Mesendoderm (in vitro differentiated cells): ENCODE measurements at regions not wholly inside any gene's neighbourhood (a gene's known extent, or its start where the extent isn't known, plus 50 kb on each side); places are given as distances from the start of the nearest gene placed in this dataset.
A peak's percentile ranks its signal among the peaks of the same experiment; 100 is the strongest.

ENCODE experiments used
- DNase-seq: peaks from one replicate; pipeline ENCODE4 v3.0.0; 2013
- H2AK5ac ChIP-seq: 2 replicates; pipeline ENCODE4 v1.6.1; 2013; ENCODE audit warnings: low read length, inconsistent platforms
- H2BK120ac ChIP-seq: 2 replicates; pipeline ENCODE4 v1.6.1; 2013; ENCODE audit warnings: low read depth, mild to moderate bottlenecking, low read length, moderate library complexity, mixed read lengths
- H2BK15ac ChIP-seq: replicated peaks from 2 replicates; pipeline ENCODE4 v1.6.1; 2013; ENCODE audit warnings: low read depth, mild to moderate bottlenecking, moderate library complexity
- H2BK5ac ChIP-seq: 2 replicates; pipeline ENCODE4 v1.6.1; 2013; ENCODE audit warnings: low read length, inconsistent platforms
- H3K18ac ChIP-seq: 2 replicates; pipeline ENCODE4 v1.6.1; 2013; ENCODE audit warnings: mild to moderate bottlenecking, low read length, mixed read lengths
- H3K23ac ChIP-seq: one replicate; pipeline ENCODE4 v1.6.1; 2013; ENCODE audit warnings: low read length
- H3K27ac ChIP-seq: 2 replicates; pipeline ENCODE4 v1.5.1; 2013; ENCODE audit warnings: low read depth, mild to moderate bottlenecking, inconsistent platforms, low read length, moderate library complexity
- H3K27me3 ChIP-seq: 2 replicates; pipeline ENCODE4 v1.6.1; 2013; ENCODE audit warnings: low read length, control low read depth, mild to moderate bottlenecking, inconsistent platforms; ENCODE audit not compliant: insufficient read depth, poor library complexity
- H3K36me3 ChIP-seq: 2 replicates; pipeline ENCODE4 v1.6.1; 2013; ENCODE audit warnings: low read length, inconsistent platforms; ENCODE audit not compliant: control insufficient read depth, insufficient read depth
- H3K4ac ChIP-seq: one replicate; pipeline ENCODE4 v1.6.1; 2013; ENCODE audit warnings: low read depth, mild to moderate bottlenecking, low read length, moderate library complexity
- H3K4me1 ChIP-seq: 2 replicates; pipeline ENCODE4 v1.6.1; 2013; ENCODE audit warnings: low read depth, low read length, inconsistent platforms; ENCODE audit not compliant: control insufficient read depth
- H3K4me2 ChIP-seq: 2 replicates; pipeline ENCODE4 v1.6.1; 2013; ENCODE audit warnings: low read length
- H3K4me3 ChIP-seq: 2 replicates; pipeline ENCODE4 v1.5.1; 2013; ENCODE audit warnings: mild to moderate bottlenecking, low read length
- H3K56ac ChIP-seq: one replicate; pipeline ENCODE4 v1.6.1; 2013; ENCODE audit warnings: low read length
- H3K79me1 ChIP-seq: 2 replicates; pipeline ENCODE4 v1.6.1; 2013; ENCODE audit warnings: low read length, inconsistent platforms
- H3K79me2 ChIP-seq: 2 replicates; pipeline ENCODE4 v1.6.1; 2013; ENCODE audit warnings: mild to moderate bottlenecking, low read length; ENCODE audit not compliant: control insufficient read depth, insufficient read depth
- H3K9ac ChIP-seq: 2 replicates; pipeline ENCODE4 v1.6.1; 2013; ENCODE audit warnings: low read length, inconsistent platforms
- H4K5ac ChIP-seq: one replicate; pipeline ENCODE4 v1.6.1; 2013; ENCODE audit warnings: low read length
- H4K8ac ChIP-seq: one replicate; pipeline ENCODE4 v1.6.1; 2013; ENCODE audit warnings: low read depth, mild to moderate bottlenecking, control low read depth, low read length, moderate library complexity
- WGBS: extraction: QIAGEN DNeasy Blood & Tissue Kit; methylation state at CpG from one replicate; pipeline ENCODE4 v1.1.7; 2013; ENCODE audit warnings: low lambda C conversion rate, missing lambda C conversion rate; ENCODE audit not compliant: insufficient coverage; ENCODE audit errors: extremely low coverage; 5-methylcytosine and 5-hydroxymethylcytosine counted together

DNA sequence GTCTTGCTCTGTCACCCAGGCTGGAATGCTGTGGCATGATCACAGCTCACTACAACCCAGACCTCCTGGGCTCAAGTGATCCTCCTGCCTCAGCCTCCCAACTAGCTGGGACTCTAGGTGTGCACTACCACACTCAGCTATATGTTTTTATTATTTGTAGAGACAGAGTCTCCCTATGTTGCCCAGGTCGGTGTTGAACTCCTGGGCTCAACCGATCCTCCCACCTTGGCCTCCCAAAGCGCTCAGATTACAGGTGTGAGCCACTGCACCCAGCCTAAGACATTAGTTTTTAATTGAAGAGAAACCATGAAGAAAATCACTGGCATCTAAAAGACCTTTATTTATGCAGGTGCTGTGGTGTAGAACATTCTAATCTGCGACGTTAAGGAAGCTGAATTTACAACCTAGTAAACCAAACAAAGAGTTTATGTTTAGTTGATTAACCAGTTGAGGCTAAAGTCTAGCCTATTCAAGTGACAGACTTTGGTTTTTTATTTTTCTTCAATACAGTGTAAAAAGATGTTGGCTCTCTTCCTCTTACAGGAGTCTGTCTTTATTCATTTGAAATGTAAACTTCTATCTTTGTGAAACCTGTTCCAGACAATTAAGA, 52.5 kb upstream of the NBL1 start:
- Histone ChIP-seq H3K4me2 (no peak overlapping the region), H2BK120ac (no peak overlapping the region), H3K23ac (no peak overlapping the region), H2AK5ac (no peak overlapping the region), H3K18ac (no peak overlapping the region), H3K27me3 (no peaks in the 10 kb centered on the region), H3K79me1 (no peaks in the 10 kb centered on the region), H3K56ac (no peak overlapping the region), H2BK15ac (no peak overlapping the region), H4K5ac (no peak overlapping the region), H3K4ac (no peak overlapping the region), H3K36me3 (no peaks in the 10 kb centered on the region), H3K79me2 (no peaks in the 10 kb centered on the region), H3K9ac (no peak overlapping the region), H4K8ac (no peak overlapping the region), H2BK5ac (no peak overlapping the region), H3K4me3 (no peak overlapping the region), H3K27ac (no peak overlapping the region), H3K4me1 (no peaks in the 10 kb centered on the region)
- no peak for DNase-seq
- no CpG with 5 or more reads among the region's 5 CpGs for WGBS

DNA sequence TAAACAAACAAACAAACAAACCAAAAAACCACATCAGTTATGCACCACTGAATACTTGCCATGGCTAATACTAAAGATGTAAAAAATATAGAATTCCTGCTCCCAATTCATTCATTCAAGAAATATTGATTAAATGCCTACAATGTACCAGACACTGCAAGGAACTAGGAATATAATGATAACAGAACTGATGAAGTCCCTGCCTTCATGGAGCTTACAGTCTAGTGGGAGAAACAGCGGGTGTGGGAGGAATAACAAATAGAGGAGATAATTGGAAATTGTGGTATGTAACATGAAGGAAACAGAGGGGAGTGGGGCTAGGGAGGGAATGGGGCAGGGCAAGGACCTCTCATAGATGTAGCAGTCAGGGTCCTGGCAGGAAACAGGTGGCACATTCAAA, 58.6 kb upstream of the NBL1 start:
- no peaks in the 10 kb centered on the region for H3K79me2 ChIP-seq
- no peak overlapping the region for H4K8ac ChIP-seq
- no peak overlapping the region for H3K4me2 ChIP-seq
- H3K27me3 ChIP-seq, result no peaks in the 10 kb centered on the region
- H3K36me3 ChIP-seq, result no peaks in the 10 kb centered on the region
- H2BK5ac ChIP-seq, result no peak overlapping the region
- no peak overlapping the region for H3K9ac ChIP-seq
- H2BK120ac ChIP-seq, result no peak overlapping the region
- H3K56ac ChIP-seq, result no peak overlapping the region
- no peaks in the 10 kb centered on the region for H3K4me1 ChIP-seq
- H2AK5ac ChIP-seq, result no peak overlapping the region
- no peak overlapping the region for H3K4ac ChIP-seq
- DNase-seq, result no peak
- no peak overlapping the region for H4K5ac ChIP-seq
- no peaks in the 10 kb centered on the region for H3K79me1 ChIP-seq
- no peak overlapping the region for H2BK15ac ChIP-seq
- no peak overlapping the region for H3K27ac ChIP-seq
- H3K18ac ChIP-seq, result no peak overlapping the region
- no peak overlapping the region for H3K4me3 ChIP-seq
- WGBS, result no CpG with 5 or more reads among the region's 1 CpG
- H3K23ac ChIP-seq, result no peak overlapping the region

DNA sequence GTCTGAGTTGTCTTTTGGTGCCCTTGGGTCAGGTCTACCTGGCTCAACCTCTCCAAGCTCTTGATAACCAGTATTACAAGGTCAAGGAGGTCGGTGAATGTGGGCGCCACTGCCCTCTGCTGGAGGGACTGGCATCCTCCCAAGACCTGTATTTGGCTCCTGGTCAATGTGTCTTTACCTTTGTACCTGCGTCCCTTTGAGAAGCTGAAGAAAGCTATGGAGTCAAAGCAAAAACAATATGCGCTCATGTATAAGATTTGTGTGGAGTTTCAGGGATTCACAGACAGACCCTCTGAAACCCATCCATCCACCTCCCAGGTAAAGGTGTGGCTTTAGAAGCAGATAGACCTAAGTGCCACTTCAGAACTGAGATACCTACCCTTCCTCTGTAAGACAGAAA, 61.8 kb upstream of the NBL1 start:
- H2AK5ac ChIP-seq, result no peak overlapping the region
- H2BK15ac ChIP-seq, result no peak overlapping the region
- H3K27me3 ChIP-seq, result no peaks in the 10 kb centered on the region
- WGBS, result no CpG with 5 or more reads among the region's 4 CpGs
- no peak overlapping the region for H2BK5ac ChIP-seq
- no peaks in the 10 kb centered on the region for H3K79me2 ChIP-seq
- peak; percentile 82 for DNase-seq
- H3K4me2 ChIP-seq, result no peak overlapping the region
- H4K5ac ChIP-seq, result no peak overlapping the region
- no peak overlapping the region for H2BK120ac ChIP-seq
- H3K4me1 ChIP-seq, result no peaks in the 10 kb centered on the region
- no peak overlapping the region for H3K27ac ChIP-seq
- no peak overlapping the region for H3K23ac ChIP-seq
- H3K4ac ChIP-seq, result no peak overlapping the region
- no peak overlapping the region for H3K18ac ChIP-seq
- H3K9ac ChIP-seq, result no peak overlapping the region
- H3K4me3 ChIP-seq, result no peak overlapping the region
- no peaks in the 10 kb centered on the region for H3K79me1 ChIP-seq
- no peaks in the 10 kb centered on the region for H3K36me3 ChIP-seq
- H4K8ac ChIP-seq, result no peak overlapping the region
- H3K56ac ChIP-seq, result no peak overlapping the region

DNA sequence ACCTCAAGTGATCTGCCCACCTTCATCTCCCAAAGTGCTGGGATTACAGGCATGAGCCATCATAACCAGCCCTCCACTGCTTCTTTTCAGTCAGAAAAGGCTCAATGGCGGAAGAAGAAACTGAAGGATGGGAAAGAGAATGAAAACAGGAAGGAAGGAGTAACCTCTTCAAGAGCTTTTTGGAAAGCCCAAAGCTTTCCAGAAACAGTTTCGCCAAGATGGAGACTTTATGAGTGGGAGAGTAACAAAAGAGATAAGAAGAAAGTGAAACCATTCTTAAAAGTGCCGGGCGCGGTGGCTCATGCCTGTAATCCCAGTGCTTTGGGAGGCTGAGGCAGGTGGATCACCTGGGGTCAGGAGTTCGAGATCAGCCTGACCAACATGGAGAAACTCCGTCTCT, 62.7 kb upstream of the NBL1 start:
- Histone ChIP-seq H4K8ac (no peak overlapping the region), H3K23ac (no peak overlapping the region), H3K4ac (no peak overlapping the region), H2AK5ac (no peak overlapping the region), H2BK15ac (no peak overlapping the region), H3K56ac (no peak overlapping the region), H2BK120ac (no peak overlapping the region), H3K27me3 (no peaks in the 10 kb centered on the region), H3K4me2 (no peak overlapping the region), H3K79me2 (no peaks in the 10 kb centered on the region), H2BK5ac (no peak overlapping the region), H3K36me3 (no peaks in the 10 kb centered on the region), H3K4me3 (no peak overlapping the region), H3K27ac (no peak overlapping the region), H3K18ac (no peak overlapping the region), H4K5ac (no peak overlapping the region), H3K4me1 (no peaks in the 10 kb centered on the region), H3K9ac (no peak overlapping the region), H3K79me1 (no peaks in the 10 kb centered on the region)
- no CpG with 5 or more reads among the region's 7 CpGs for WGBS
- no peak for DNase-seq

DNA sequence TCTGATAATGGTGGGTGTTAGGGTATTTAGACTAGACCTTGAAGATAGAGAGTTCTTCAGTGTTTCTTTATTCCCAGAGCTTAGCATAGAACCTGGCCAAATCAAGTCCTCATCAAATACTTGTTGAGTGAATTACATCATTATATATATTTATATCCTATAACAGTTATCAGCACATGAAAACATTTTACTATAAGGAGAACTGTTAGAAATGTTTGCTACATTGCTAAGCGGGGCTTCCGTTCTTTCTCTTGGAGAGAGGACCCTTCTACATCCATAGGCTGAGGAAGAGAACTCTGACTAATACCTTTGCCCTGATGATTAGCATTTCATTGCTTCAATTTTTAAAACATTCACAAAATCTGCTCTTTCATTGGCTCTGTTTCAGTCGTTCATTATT, 66.5 kb upstream of the NBL1 start:
- no peaks in the 10 kb centered on the region for H3K36me3 ChIP-seq

DNA sequence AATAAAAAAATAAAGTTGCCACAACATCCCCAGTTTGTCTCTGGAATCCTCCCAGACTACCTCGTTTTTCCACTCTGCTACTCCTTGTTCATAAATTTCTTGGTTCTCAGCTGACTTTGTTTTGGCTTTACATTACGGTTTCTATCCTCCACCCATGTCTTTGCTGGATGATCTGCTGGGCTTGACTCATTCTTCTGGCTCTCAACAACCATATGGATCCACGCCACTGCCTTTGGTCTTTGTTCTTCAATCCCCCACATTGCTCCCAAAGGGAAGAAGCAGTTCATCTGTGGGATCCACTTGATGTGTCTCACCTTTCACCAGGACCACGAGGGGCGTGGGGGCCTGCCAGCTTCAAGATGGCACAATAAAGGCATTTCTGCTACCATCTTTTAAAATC, 67.1 kb upstream of the NBL1 start:
- H4K8ac ChIP-seq, result no peak overlapping the region
- H3K4ac ChIP-seq, result no peak overlapping the region
- H3K36me3 ChIP-seq, result no peaks in the 10 kb centered on the region
- no CpG with 5 or more reads among the region's 5 CpGs for WGBS
- no peak overlapping the region for H3K18ac ChIP-seq
- H2BK5ac ChIP-seq, result no peak overlapping the region
- no peak overlapping the region for H4K5ac ChIP-seq
- H2BK120ac ChIP-seq, result no peak overlapping the region
- no peak overlapping the region for H3K9ac ChIP-seq
- DNase-seq, result no peak
- H2BK15ac ChIP-seq, result no peak overlapping the region
- H3K79me2 ChIP-seq, result no peaks in the 10 kb centered on the region
- no peak overlapping the region for H3K27ac ChIP-seq
- H3K23ac ChIP-seq, result no peak overlapping the region
- H3K4me1 ChIP-seq, result no peaks in the 10 kb centered on the region
- H2AK5ac ChIP-seq, result no peak overlapping the region
- H3K4me2 ChIP-seq, result no peak overlapping the region
- no peak overlapping the region for H3K4me3 ChIP-seq
- no peak overlapping the region for H3K56ac ChIP-seq
- H3K27me3 ChIP-seq, result no peaks in the 10 kb centered on the region
- H3K79me1 ChIP-seq, result no peaks in the 10 kb centered on the region

More for the DNA sequence above, 66.5 kb upstream of the NBL1 start:
- H3K4me3 ChIP-seq, result no peak overlapping the region
- no CpG with 5 or more reads among the region's 3 CpGs for WGBS
- no peak overlapping the region for H3K18ac ChIP-seq
- H3K56ac ChIP-seq, result no peak overlapping the region
- H3K4me1 ChIP-seq, result no peaks in the 10 kb centered on the region
- H4K5ac ChIP-seq, result no peak overlapping the region
- H3K23ac ChIP-seq, result no peak overlapping the region
- H3K4me2 ChIP-seq, result no peak overlapping the region
- no peaks in the 10 kb centered on the region for H3K79me2 ChIP-seq
- H2AK5ac ChIP-seq, result no peak overlapping the region
- DNase-seq, result no peak
- no peak overlapping the region for H2BK15ac ChIP-seq
- no peak overlapping the region for H2BK120ac ChIP-seq
- H3K9ac ChIP-seq, result no peak overlapping the region
- no peaks in the 10 kb centered on the region for H3K79me1 ChIP-seq
- no peaks in the 10 kb centered on the region for H3K27me3 ChIP-seq
- no peak overlapping the region for H3K27ac ChIP-seq
- no peak overlapping the region for H4K8ac ChIP-seq
- no peak overlapping the region for H2BK5ac ChIP-seq
- no peak overlapping the region for H3K4ac ChIP-seq
